ENCODE measurements at regions not wholly inside any gene's neighbourhood (a gene's known extent, or its start where the extent isn't known, plus 50 kb on each side); places are given as distances from the start of the nearest gene placed in this dataset.

- H3K27me3 Mint-ChIP-seq (ENCODE audit: low read depth in 3 of 3), result peaks cover 0 to 2% (median 0%) of the 10 kb centered on the region in 3 donors
- no peaks in the 10 kb centered on the region for H4K20me1 ChIP-seq (ENCODE audit: insufficient read depth, low read length)
- WGBS (ENCODE audit: insufficient coverage), result no CpG with 5 or more reads among the region's 1 CpG
Measured at GRCh38 chr1:209223791-209224190, 359.7 kb upstream of the CAMK1G start.

GRCh38 chr1:209224886-209225285, 358.6 kb upstream of the CAMK1G start:
- Histone ChIP-seq H4K20me1 (ENCODE audit: insufficient read depth, low read length) (no peaks in the 10 kb centered on the region), H3K9me3 (replicated peaks in 1 of 2; ENCODE audit: control insufficient read depth in 1 of 2, insufficient read depth in 1 of 2, low read length in 2 of 2) (no peaks in the 10 kb centered on the region), H3K4me3 (replicated peaks in 1 of 3; ENCODE audit: low read depth in 2 of 3, low read length in 3 of 3) (no peak overlapping the region), H3K9ac (ENCODE audit: insufficient read depth, low read length, poor library complexity, severe bottlenecking) (no peak overlapping the region), H3K79me2 (ENCODE audit: insufficient read depth, low read length) (no peaks in the 10 kb centered on the region), H3K36me3 (replicated peaks in 1 of 2; ENCODE audit: control insufficient read depth in 1 of 2, insufficient read depth in 2 of 2, low read length in 2 of 2) (no peaks in the 10 kb centered on the region), H3K4me1 (ENCODE audit: control insufficient read depth in 1 of 2, insufficient read depth in 2 of 2, low read length in 2 of 2) (no peaks in the 10 kb centered on the region), H3K27ac (ENCODE audit: low read depth in 1 of 2, low read length in 2 of 2) (no peak overlapping the region), H2AFZ (ENCODE audit: insufficient read depth, low read depth, low read length, poor library complexity, severe bottlenecking) (no peak overlapping the region), H3K27me3 (ENCODE audit: control insufficient read depth in 2 of 2, insufficient read depth in 2 of 2, low read length in 2 of 2) (no peaks in the 10 kb centered on the region), H3K4me2 (replicated peaks; ENCODE audit: extremely low read depth, low read length, poor library complexity, severe bottlenecking) (no peak overlapping the region)
- Mint-ChIP-seq H3K27me3 (ENCODE audit: low read depth in 3 of 3) (peaks cover 0 to 5% (median 2%) of the 10 kb centered on the region in 3 donors), H3K4me3 (no peak overlapping the region), H3K4me1 (peaks cover 3% of the 10 kb centered on the region), H3K36me3 (no peaks in the 10 kb centered on the region), H3K27ac (no peak overlapping the region), H3K9me3 (peaks cover 0 to 3% (median 1%) of the 10 kb centered on the region in 7 donors)
- intact Hi-C loops (cut with micrococcal nuclease), result no loop called here
- 80% methylated on average over 1 of the region's 4 CpGs for WGBS (ENCODE audit: insufficient coverage)
- TF ChIP-seq CTCF (IDR thresholded peaks at IDR 0.05), result no peak
- no peak for DNase-seq

More at GRCh38 chr1:209223791-209224190, 359.7 kb upstream of the CAMK1G start:
- Histone ChIP-seq H3K36me3 (replicated peaks in 1 of 2; ENCODE audit: control insufficient read depth in 1 of 2, insufficient read depth in 2 of 2, low read length in 2 of 2) (no peaks in the 10 kb centered on the region), H3K4me3 (replicated peaks in 1 of 3; ENCODE audit: low read depth in 2 of 3, low read length in 3 of 3) (no peak overlapping the region), H3K27me3 (ENCODE audit: control insufficient read depth in 2 of 2, insufficient read depth in 2 of 2, low read length in 2 of 2) (no peaks in the 10 kb centered on the region), H3K9me3 (replicated peaks in 1 of 2; ENCODE audit: control insufficient read depth in 1 of 2, insufficient read depth in 1 of 2, low read length in 2 of 2) (no peaks in the 10 kb centered on the region), H3K4me2 (replicated peaks; ENCODE audit: extremely low read depth, low read length, poor library complexity, severe bottlenecking) (no peak overlapping the region), H2AFZ (ENCODE audit: insufficient read depth, low read depth, low read length, poor library complexity, severe bottlenecking) (no peak overlapping the region), H3K9ac (ENCODE audit: insufficient read depth, low read length, poor library complexity, severe bottlenecking) (no peak overlapping the region), H3K27ac (ENCODE audit: low read depth in 1 of 2, low read length in 2 of 2) (no peak overlapping the region), H3K79me2 (ENCODE audit: insufficient read depth, low read length) (no peaks in the 10 kb centered on the region), H3K4me1 (ENCODE audit: control insufficient read depth in 1 of 2, insufficient read depth in 2 of 2, low read length in 2 of 2) (no peaks in the 10 kb centered on the region)
- Mint-ChIP-seq H3K4me3 (no peak overlapping the region), H3K36me3 (no peaks in the 10 kb centered on the region), H3K4me1 (peaks cover 3% of the 10 kb centered on the region), H3K27ac (no peak overlapping the region), H3K9me3 (peaks cover 0 to 2% (median 0%) of the 10 kb centered on the region in 7 donors)
- DNase-seq, result no peak
- TF ChIP-seq CTCF (IDR thresholded peaks at IDR 0.05), result no peak
- intact Hi-C loops (cut with micrococcal nuclease), result no loop called here
